ENCODE measurements at regions not wholly inside any gene's neighbourhood (a gene's known extent, or its start where the extent isn't known, plus 50 kb on each side); places are given as distances from the start of the nearest gene placed in this dataset.

DNA sequence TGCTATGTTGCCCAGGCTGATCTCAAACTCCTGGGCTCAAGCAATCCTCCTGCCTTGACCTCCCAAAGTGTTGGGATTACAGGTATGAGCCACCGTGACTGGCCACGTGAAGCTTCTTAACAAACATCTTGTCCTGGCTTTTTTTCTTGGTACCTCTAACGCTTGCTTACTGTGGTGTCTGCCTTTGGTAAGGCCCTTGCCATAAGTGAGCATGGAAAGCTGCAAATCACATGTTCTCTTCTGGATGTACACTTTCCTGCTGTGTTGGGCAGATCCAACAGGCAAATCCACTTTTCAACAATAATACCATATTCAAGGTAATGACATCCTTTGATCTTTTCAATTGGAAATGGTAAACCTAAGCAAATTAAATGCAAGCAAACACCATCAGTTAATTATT, 54.6 kb downstream of the ARF6 start:
- TF ChIP-seq SRF (IDR thresholded peaks at IDR 0.05; ENCODE audit: low read depth) (no peak), EZH2 (IDR thresholded peaks at IDR 0.05) (no peak), CEBPB (IDR thresholded peaks at IDR 0.05; ENCODE audit: low read depth) (no peak), ZNF274 (IDR thresholded peaks at IDR 0.05; ENCODE audit: low read depth, low read length) (no peak)
